NCI-H1436 (cell line): ENCODE measurements at regions not wholly inside any gene's neighbourhood (a gene's known extent, or its start where the extent isn't known, plus 50 kb on each side); places are given as distances from the start of the nearest gene placed in this dataset.
"Not testable (repeated sequence)": the region's sequence is repeated elsewhere in the genome, so short reads cannot be mapped to it uniquely, and the experiment has no call there.

ENCODE experiments used
- DNase-seq: peaks from one replicate; lab custom pipeline; 2025; lab: John Stamatoyannopoulos, UW

- DNase-seq, result no peak
Measured at GRCh38 chr2:121133551-121134319, 151.3 kb downstream of the TFCP2L1 start.

DNA sequence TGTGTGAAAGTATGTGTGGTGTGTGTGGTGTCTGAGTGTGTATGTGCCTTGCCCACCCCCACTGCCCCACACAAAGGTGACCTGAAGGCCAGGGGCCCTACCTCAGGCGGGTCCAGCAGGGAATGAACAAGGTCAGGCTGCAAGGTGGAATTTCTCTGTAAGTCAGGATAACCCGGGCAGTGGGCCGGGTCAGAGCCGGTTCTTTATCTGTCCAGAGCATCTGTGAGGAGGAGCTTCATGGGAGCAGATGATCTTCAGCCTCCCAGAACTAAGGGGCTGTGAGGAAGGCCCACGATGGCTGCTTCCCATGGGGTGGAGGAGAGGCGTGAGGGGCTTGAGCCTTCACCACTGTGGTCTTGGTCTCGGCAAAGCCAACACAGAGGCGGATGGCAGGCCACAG lies 150.3 kb downstream of the TFCP2L1 start:
- no peak for DNase-seq

- DNase-seq, result no peak
Measured at GRCh38 chr2:121135168-121135853, 149.7 kb downstream of the TFCP2L1 start.

GRCh38 chr2:121136323-121136722 lies 148.7 kb downstream of the TFCP2L1 start:
- no peak for DNase-seq

- DNase-seq, result no peak
Measured at GRCh38 chr2:121137571-121137970, 147.4 kb downstream of the TFCP2L1 start.

GRCh38 chr2:121140734-121141133 lies 144.3 kb downstream of the TFCP2L1 start:
- DNase-seq, result no peak

- DNase-seq, result no peak
Measured at GRCh38 chr2:121142452-121142851, 142.6 kb downstream of the TFCP2L1 start.

DNA sequence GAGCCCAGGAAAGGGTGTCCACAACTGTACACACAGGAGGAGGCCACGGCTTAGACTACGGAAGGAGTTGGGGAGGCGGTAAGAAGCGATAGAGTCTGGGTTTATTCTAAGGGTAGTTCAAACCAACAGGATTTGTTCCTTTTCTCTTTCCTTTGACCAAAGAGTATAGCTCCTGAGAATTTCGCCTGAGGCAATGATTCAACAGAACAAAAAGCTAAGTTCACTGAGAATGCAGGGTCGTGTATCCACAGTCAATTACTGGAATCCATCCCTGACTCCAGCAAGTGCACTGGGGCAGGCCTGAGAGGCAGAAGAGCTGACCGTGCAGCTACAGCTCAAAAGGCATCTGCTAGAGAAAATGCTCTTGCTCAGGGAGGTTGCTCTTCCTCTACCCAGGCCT lies 140.9 kb downstream of the TFCP2L1 start:
- DNase-seq, result no peak

DNA sequence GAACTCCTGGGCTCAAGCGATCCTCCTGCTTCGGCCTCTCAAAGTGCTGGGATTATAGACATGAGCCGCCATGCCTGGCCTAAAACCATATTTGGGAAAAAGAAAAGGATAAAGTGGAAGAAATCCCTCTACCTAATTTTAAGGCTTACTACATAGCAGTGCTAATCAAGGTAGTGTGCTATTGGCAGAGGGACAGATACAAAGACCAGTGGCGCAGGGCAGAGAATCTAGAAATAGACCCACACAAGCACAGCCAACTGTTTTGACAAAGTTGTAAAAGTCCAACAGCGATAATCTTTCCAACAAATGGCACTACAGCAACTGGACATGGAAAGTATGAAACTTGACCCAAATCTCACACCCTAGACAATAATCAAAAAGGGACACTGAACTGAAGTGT lies 138.4 kb downstream of the TFCP2L1 start:
- DNase-seq, result no peak

DNA sequence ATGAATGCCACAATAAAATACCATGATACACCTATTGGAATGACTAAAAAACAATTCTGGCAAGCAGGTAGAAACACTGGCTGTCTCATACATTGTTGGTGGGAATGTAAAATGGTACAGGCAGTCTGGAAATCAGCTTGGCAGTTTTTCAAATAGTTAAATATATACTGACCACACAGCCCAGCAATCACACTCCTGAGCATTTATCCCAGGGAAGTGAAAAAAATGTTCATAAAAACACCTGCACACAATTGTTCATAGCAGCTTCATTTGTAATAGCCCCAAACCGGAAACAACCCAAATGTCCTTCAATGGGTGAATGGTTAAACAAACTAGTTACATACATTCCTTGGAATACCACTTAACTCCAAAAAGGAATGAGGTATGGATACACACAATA lies 137.2 kb downstream of the TFCP2L1 start:
- no peak for DNase-seq

- no peak for DNase-seq
Measured at GRCh38 chr2:121148481-121148880, 136.5 kb downstream of the TFCP2L1 start.

DNA sequence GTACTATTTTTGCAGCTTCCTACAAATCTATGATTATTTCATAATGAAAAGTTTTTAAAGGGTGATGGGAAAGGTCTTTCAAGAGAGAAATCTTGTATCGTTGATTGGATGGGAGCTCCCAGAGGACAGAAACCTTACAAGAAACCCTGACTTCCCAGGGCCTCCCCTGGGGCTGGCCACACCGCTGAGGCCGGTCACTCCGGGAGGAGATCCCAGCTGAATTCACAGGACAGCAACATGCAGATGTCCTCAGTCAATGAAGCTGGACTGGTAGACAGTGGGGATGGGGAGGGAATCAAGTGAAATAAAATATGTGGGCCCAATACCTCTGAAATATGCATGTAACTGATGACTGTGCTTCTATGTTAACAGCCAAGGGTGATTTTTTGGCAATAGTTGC lies 135.6 kb downstream of the TFCP2L1 start:
- DNase-seq, result no peak

DNA sequence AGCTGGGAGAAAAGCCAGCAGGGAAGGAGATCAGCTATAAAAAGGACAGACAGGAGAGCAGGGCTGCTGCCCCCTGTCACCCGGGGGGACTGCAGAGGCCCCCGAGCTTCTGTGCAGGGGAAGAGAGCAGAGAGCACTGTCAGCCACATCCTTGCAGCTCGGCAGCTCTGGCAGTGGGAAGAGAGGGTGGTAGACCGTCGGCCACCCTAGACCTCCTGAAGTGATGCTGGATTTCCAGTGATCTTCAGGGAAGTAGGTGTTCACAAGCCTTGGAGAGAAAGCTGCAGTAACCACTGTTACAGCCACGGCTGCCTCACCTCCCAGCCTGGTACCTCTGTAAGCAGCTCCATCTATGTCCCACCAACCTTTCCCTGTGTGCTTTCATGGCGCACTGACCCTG lies 134.9 kb downstream of the TFCP2L1 start:
- DNase-seq, result no peak

- DNase-seq, result no peak
Measured at GRCh38 chr2:121150713-121151112, 134.3 kb downstream of the TFCP2L1 start.

DNA sequence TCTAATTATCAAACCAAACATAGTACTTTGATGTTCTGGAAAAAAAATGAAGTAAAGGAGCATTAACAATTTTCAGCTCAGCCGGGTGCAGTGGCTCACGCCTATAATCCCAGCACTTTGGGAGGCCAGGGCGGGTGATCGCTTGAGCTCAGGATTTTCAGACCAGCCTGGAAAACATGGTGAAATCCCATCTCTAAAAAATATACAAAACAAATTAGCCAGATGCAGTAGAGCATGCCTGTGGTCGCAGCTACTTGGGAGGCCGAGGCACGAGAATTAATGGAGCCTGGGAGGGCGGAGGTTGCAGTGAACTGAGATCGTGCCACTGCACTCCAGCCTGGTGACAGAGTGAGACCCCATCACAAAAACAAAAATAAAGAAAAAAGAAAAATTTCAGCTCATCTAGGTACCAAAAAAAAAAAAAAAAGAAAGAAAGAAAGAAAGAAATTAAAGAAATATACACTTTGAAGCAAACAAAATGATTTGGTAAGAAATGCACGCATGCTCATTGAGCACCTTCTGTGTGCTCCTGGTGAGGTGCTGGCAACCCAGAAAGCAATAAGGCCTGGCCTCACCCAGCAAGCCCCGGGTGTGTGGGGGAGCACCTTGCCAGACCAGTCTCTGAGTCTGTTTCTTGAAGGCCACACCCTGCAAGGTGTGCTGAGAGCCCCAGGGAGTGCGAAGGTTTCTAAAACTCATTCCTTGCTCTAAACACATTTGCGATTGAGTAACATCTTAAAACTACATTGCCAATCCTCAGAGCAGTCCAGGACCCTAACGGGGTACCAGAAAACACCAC lies 133.5 kb downstream of the TFCP2L1 start:
- no peak for DNase-seq

- DNase-seq, result no peak
Measured at GRCh38 chr2:121152861-121153260, 132.1 kb downstream of the TFCP2L1 start.

GRCh38 chr2:121153516-121153915 lies 131.5 kb downstream of the TFCP2L1 start:
- no peak for DNase-seq

- DNase-seq, result no peak
Measured at GRCh38 chr2:121155502-121156056, 129.4 kb downstream of the TFCP2L1 start.

DNA sequence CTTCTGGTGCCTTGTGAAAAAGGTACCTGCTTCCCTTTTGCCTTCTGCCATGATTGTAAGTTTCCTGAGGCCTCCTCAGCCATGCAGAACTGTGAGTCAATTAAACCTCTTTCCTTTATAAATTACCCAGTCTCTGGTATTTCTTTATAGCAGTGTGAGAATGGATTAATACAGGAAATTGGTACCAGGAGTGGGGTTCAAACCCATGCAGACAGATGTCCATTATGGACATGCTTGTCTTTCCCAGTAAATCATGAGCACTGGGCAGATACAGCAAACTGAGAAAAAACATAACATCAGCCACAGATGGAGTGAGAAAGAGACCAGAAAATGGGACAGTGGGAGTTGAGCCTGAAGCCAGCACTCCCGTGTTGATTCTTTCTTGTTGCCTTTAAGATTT lies 127.5 kb downstream of the TFCP2L1 start:
- not testable (repeated sequence) for DNase-seq

DNA sequence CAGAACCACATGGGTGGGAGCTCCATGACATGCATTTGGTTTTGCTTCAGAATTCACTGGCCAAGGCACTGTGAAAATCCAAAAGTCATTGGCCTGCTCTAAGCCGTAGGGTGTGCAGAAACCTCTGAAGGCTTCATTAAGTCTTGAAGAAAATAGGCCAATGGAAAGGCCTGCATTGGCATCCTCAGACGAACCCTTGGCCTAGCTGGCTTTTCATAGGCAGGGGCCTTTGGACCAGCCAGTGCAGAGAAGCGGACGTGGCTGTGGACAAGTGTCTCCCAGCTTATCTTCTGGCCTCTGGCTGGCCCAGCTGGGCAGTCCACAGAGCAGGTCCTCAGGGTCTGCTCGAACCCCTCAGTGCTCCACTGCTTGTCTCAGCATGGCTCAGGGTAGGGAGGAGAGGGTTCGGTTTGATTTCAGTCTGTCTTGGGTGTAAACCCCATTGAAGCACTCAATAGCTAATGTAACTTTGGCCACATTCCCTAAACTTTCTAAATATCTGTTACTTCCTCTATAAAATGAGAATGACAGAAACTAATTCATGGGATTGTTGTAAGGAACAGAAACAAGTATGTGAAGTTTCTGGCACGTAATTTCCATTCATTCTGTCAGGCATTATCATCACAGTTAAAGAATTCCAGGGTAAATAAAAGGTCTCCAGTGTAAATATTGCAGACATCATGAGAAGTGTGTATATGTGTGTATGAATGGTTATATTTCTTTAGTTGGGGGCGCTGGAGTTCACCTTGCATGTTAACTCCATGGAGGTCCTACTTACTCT lies 125.5 kb downstream of the TFCP2L1 start:
- DNase-seq, result no peak

GRCh38 chr2:121160366-121160765 lies 124.6 kb downstream of the TFCP2L1 start:
- no peak for DNase-seq

DNA sequence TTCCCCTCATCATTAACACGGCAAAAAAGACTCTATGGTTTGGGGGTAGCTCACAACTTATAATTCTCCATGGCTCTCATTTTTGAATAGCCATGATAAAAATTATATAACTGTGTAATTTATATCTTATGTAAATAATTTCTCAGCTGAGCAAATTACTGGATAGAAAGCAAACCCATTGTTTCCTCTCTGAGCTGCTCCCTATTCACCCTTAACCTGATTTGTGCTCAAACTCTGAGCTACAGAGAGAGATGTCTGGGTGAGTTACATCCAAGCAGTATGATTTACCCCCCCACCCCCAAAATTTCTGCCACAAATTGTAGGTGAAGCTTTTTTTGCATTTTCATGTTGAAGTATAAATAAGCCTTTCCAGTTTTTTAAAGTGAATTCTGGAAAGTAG lies 123.7 kb downstream of the TFCP2L1 start:
- no peak for DNase-seq
